SK-MEL-5 (cell line): ENCODE measurements at regions not wholly inside any gene's neighbourhood (a gene's known extent, or its start where the extent isn't known, plus 50 kb on each side); places are given as distances from the start of the nearest gene placed in this dataset.
A peak's percentile ranks its signal among the peaks of the same experiment; 100 is the strongest.
"Not testable (repeated sequence)": the region's sequence is repeated elsewhere in the genome, so short reads cannot be mapped to it uniquely, and the experiment has no call there.

ENCODE experiments used
- DNase-seq: peaks from one replicate; pipeline ENCODE4 v3.0.0-alpha.2; 2016; ENCODE audit warnings: low read depth, low spot score
- in situ Hi-C: cut with HindIII; loops from 2 replicates; pipeline ENCODE4 v1.10.0; 2016; ENCODE audit warnings: low sequenced_read_pairs, high pct_unique_total_duplicates, low pct_unique_long_range_greater_than_20kb

DNA sequence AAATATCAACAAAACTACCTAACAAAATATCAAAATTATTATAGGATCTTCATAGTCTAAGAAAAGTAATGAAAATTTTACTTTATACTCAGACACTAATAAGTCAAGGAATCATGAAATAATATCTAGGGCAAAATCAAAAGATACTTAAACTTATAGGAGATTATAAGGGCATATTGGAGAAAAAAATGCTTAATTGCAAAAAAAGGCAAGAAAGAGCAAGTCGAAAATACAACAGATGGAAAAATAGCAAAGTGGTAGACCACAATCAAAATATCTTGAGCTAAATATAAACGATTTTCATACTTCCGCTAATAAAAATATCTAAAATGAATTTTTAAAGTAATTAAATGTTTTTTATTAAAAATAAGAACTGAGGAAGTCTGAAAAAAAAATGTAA, 177.0 kb upstream of the TEKT4 start:
- in situ Hi-C loops, DNase-seq: not testable (repeated sequence)

DNA sequence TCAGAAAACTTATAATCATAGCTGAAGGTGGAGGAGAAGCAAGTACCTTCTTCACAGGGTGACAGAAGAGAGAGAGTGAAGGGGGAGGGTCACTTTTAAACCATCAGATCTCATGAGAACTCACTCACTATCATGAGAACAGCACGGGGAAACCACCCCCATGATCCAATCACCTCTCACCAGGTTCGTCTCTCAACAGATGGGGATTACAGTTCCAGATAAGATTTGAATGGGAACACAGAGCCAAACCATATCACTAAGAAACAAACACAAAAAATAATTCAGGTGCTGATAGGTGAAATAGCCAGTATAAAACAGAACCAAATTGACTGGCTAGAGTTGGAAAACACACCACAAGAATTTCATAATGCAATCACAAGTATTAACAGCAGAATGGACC, 162.2 kb upstream of the TEKT4 start:
- DNase-seq, in situ Hi-C loops: not testable (repeated sequence)

- DNase-seq = no peak
- in situ Hi-C loops = no loop called here
Observed at GRCh38 chr2:94725543-94725942, 145.7 kb upstream of the TEKT4 start.

DNA sequence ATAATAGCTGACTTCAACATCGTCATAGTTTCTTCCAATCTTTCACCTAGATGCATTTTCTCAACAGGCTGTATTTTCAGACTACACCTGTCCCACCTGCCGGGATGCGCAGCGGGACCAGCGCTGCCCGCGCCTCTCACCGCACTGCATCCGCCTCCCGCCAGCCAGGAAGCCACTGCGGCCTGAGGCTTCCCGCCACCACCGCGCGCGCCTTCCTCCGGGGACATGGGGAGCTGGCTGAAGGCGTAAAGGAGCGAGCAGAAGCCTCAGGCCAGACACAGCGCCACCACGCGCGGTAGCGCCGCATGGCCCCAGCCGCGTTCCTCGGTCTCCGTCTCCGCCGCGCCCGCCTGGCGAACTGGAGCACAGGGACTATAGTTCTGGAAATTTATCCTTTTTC, 135.7 kb upstream of the TEKT4 start:
- in situ Hi-C loops, DNase-seq: not testable (repeated sequence)

- in situ Hi-C loops = not testable (repeated sequence)
- DNase-seq = peak; percentile 24
Observed at GRCh38 chr2:94737145-94737544, 134.1 kb upstream of the TEKT4 start.

DNA sequence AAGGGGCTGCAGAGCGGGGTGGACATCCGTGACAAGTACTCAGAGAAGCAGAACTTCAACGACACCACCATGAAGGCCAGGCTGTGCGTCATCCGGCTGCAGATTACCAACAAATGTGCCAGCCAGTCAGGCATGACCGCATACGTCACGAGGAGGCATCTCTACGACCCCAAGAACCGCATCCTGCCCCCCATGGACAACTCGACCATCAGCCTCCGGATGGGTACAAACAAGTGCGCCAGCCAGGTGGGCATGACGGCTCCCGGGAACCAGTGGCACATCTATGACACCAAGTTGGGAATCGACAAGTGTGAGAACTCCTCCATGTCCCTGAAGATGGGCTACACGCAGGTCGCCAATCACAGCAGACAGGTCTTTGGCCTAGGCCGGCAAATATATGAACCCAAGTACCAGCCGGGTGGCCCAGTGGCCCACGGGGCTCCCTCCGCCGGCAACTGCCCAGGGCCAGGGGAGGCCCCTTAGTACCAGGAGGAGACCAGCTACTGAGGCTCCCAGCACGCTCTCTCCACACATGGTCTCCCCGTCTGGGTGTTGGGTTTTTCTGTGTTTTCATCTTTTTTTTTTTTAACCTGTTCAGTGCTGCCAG, 133.4 kb upstream of the TEKT4 start:
- DNase-seq, in situ Hi-C loops: not testable (repeated sequence)

GRCh38 chr2:94753466-94753998, 117.7 kb upstream of the TEKT4 start:
- DNase-seq = no peak
- in situ Hi-C loops = no loop called here

DNA sequence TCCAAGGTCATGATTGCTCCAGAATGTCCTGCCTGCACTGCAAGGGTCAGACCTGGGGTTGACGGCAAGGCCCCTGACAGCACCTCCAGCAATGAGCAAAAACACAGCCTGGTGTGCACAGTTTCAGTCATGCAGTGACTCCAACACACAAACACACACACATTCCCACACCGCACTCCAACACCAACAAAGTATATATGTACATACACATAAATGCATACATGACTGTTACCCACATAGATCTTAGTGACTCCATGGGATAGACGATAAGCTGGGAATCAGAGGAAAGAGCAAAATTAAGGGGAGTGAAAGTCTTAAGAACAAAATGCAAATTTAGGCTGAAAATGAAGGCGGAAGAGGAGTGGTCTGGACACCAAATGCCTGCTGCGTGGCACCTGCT, 112.7 kb upstream of the TEKT4 start:
- in situ Hi-C loops = no loop called here
- DNase-seq = no peak

- in situ Hi-C loops = no loop called here
- DNase-seq = peak; percentile 9
Observed at GRCh38 chr2:94759211-94759610, 112.0 kb upstream of the TEKT4 start.

DNA sequence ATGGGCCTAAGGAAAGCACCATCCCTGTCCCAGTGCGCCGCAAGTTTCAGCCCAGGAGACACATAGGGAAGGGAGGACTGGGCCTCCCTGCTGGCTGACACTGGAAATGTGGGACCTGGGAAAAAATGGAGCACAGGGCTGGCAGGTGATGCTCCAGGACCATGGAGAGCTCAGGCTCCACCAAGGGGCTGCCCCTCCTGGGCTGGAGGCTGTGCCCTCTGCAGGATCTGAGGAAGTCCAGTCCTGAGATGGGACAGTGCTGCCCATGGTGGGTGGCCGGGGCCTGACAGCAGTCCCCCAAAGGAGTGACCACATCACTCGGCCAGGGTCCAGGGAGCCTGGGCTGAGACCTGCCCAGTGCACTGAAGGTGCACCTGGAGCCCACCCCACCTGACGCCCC, 108.6 kb upstream of the TEKT4 start:
- DNase-seq = no peak
- in situ Hi-C loops = no loop called here

DNA sequence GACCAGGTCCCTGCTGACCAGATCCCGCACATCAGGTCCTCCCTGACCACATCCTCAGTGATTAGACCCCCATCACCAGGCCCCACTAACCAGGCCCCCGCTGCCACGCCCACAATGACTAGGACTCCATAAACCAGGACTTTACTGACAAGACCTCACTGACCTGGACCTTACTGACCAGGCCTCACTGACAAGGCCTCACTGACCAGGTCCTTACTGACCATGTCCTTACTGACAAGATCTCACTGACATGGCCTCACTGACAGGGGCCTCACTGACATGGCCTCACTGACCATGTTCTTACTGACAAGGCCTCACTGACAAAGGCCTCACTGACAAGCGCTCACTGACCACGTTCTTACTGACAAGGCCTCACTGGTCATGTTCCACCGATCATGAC, 107.9 kb upstream of the TEKT4 start:
- DNase-seq = no peak
- in situ Hi-C loops = no loop called here

GRCh38 chr2:94764331-94764730, 106.9 kb upstream of the TEKT4 start:
- in situ Hi-C loops, DNase-seq: not testable (repeated sequence)

- DNase-seq = no peak
- in situ Hi-C loops = no loop called here
Observed at GRCh38 chr2:94767336-94767735, 103.9 kb upstream of the TEKT4 start.

DNA sequence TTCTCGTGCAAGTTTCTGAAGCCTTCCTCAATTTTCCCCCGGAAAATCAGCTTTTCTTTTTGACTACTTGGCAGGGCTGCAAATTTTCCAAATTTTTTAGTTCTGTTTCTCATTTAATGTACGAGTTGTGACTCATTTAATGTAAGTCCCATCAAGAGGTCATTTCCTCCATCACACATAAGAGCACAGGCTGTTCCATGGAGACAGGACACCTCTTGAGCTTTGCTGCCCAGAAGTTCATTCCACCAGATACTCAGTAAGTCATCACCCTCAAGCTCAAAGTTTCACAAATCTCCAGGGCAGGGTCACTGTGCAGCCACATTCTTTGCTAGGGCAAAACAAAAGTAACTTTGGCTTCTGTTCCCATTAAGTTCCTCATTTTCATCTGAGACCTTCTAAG, 101.5 kb upstream of the TEKT4 start:
- in situ Hi-C loops = no loop called here
- no peak for DNase-seq

- no peak for DNase-seq
- in situ Hi-C loops = no loop called here
Observed at GRCh38 chr2:94774851-94775250, 96.4 kb upstream of the TEKT4 start.

DNA sequence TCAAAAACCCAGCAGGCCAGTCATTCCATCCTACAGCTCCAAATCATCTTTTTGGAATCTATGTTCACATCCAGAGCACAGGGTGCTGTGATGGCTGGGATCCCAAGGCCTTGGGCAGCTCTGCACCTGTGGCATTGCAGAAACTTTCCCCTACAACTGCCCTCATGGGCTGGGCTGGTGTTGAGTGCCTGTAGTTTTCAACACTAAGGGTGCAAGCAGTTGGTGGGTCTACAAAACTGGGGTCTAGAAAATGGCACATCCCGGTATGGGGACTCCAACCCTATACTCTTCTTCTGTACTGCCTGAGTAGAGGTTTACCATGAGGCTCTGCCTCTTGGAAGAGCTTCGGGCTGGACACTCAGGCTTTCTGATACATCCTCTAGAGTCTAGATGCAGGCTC, 95.2 kb upstream of the TEKT4 start:
- in situ Hi-C loops = no loop called here
- no peak for DNase-seq

DNA sequence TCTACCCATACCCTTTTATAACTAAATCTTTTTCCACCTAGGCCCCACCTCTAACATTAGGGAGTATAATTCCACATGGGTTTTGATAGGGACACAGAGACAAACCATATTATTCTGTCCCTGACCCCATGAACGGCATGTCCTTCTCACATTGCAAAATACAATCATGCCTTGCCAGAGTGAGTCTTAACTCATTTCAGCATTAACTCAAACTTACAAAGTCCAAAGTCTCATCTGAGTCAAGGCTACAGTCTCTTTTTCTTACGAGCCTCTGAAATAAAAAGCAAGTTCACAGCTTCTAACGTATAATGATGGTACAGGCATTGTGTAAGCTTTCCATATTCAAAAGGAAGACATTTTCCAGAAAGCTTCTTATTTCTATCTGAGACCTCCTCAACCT, 86.1 kb upstream of the TEKT4 start:
- in situ Hi-C loops, DNase-seq: not testable (repeated sequence)

DNA sequence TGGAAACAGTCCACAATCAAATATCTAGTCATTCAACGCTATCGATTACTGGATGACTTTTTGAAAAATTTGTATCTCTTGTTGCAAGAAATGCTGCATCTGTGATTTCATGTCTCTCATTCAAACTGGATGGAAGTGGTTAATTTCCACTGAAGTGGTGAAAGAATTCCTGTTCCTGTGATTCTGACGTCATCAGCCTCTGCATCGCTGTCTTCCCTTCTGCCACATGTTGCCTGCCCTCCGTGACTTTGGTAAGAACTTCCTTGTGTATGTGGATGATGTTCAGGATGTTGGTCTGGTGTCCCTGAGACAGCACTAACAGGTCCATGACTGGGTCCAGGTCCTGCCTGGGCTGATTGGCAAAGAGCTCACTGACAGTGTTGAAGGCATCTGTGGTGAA, 84.8 kb upstream of the TEKT4 start:
- in situ Hi-C loops, DNase-seq: not testable (repeated sequence)

DNA sequence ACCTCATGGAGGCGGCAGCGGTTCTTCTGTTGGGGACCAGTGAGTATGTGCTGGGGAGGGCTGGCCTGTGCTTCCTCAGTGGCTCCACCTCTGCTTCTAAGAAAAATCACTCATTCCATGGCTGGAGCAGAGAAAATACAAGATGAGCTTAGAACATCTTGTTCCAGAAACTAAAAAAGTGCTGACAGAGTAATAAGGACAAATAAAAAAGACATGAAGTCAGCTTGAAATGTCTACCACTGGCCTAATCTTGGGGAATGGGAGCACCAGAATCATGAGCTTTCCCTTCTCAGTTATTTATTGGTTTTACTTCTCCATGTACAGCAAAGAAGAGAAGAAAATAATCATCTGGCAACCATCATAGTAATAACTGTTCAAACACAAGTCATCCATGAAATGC, 81.1 kb upstream of the TEKT4 start:
- DNase-seq, in situ Hi-C loops: not testable (repeated sequence)

DNA sequence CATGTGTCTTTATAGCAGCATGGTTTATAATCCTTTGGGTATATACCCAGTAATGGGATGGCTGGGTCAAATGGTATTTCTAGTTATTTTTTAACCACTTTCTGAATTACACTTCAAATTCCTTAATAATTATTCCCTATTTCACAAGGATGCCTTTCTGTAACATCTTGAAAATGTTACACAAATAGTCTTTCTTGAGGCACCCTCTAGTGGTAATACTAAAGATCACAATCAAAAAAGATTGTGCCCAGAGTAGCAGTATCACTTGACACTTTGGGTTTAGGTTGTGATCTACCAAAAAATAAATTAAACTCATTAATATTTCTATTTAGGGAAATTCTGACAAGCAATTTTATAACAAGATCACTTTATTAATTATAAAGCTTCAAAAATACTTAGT, 74.0 kb upstream of the TEKT4 start:
- peak; percentile 36 for DNase-seq
- in situ Hi-C loops = not testable (repeated sequence)
